ENCODE measurements at regions not wholly inside any gene's neighbourhood (a gene's known extent, or its start where the extent isn't known, plus 50 kb on each side); places are given as distances from the start of the nearest gene placed in this dataset.

GRCh38 chr12:83389237-83389996, 702.7 kb downstream of the TMTC2 start:
- 48 to 68% methylated on average over 4 to 16 of the region's 16 CpGs for WGBS, 2 donors (ENCODE audit: low coverage in 1 of 2)
- intact Hi-C loops (cut with DNase I; ENCODE audit: low total_unique reads) (no loop called here), in situ Hi-C loops (cut with MboI; ENCODE audit: low pct_ligation_motif_present in 1 of 4, low pct_unique_long_range_greater_than_20kb in 1 of 4, low sequenced_read_pairs in 3 of 4) (no loop called here)
- peak; percentile 9 for DNase-seq
- TF ChIP-seq POLR2A (IDR thresholded peaks at IDR 0.05), result no peak
- peak in 3 of 5 experiments; percentile 17 to 21 (median 18) for TF ChIP-seq CTCF (IDR thresholded peaks at IDR 0.05)
- H3K4me1 ChIP-seq, result peaks cover 0 to 5% (median 0%) of the 10 kb centered on the region in 4 donors
- no peaks in the 10 kb centered on the region for H3K27me3 ChIP-seq
- H3K36me3 ChIP-seq, result no peaks in the 10 kb centered on the region
- H3K9me3 ChIP-seq, result no peaks in the 10 kb centered on the region
- H3K4me3 ChIP-seq, result no peak overlapping the region
- no peak overlapping the region for H3K27ac ChIP-seq

GRCh38 chr12:83388551-83388950, 701.8 kb downstream of the TMTC2 start:
- Histone ChIP-seq H3K27ac (no peak overlapping the region), H3K27me3 (no peaks in the 10 kb centered on the region), H3K36me3 (no peaks in the 10 kb centered on the region), H3K4me1 (peaks cover 0 to 5% (median 0%) of the 10 kb centered on the region in 4 donors), H3K9me3 (no peaks in the 10 kb centered on the region), H3K4me3 (no peak overlapping the region)
- in situ Hi-C loops (cut with MboI; ENCODE audit: low pct_ligation_motif_present in 1 of 4, low pct_unique_long_range_greater_than_20kb in 1 of 4, low sequenced_read_pairs in 3 of 4) (no loop called here), intact Hi-C loops (cut with DNase I; ENCODE audit: low total_unique reads) (no loop called here)
- DNase-seq, result no peak
- TF ChIP-seq POLR2A (IDR thresholded peaks at IDR 0.05) (no peak), POLR2AphosphoS5 (IDR thresholded peaks at IDR 0.05) (no peak), CTCF (IDR thresholded peaks at IDR 0.05) (no peak), EP300 (IDR thresholded peaks at IDR 0.05; ENCODE audit: low read depth) (no peak)

GRCh38 chr12:83386527-83387264, 700.0 kb downstream of the TMTC2 start:
- H3K27me3 ChIP-seq, result no peaks in the 10 kb centered on the region
- DNase-seq, result no peak
- WGBS, 2 donors (ENCODE audit: low coverage in 1 of 2), result 50 to 57% methylated on average over 3 of the region's 3 CpGs
- intact Hi-C loops (cut with DNase I; ENCODE audit: low total_unique reads) (no loop called here), in situ Hi-C loops (cut with MboI; ENCODE audit: low pct_ligation_motif_present in 1 of 4, low pct_unique_long_range_greater_than_20kb in 1 of 4, low sequenced_read_pairs in 3 of 4) (no loop called here)
- peaks cover 0 to 5% (median 0%) of the 10 kb centered on the region in 4 donors for H3K4me1 ChIP-seq
- H3K9me3 ChIP-seq, result no peaks in the 10 kb centered on the region
- H3K4me3 ChIP-seq, result no peak overlapping the region
- H3K36me3 ChIP-seq, result no peaks in the 10 kb centered on the region
- no peak for TF ChIP-seq POLR2A (IDR thresholded peaks at IDR 0.05)
- no peak for TF ChIP-seq CTCF (IDR thresholded peaks at IDR 0.05)
- no peak for TF ChIP-seq POLR2AphosphoS5 (IDR thresholded peaks at IDR 0.05)
- TF ChIP-seq EP300 (IDR thresholded peaks at IDR 0.05; ENCODE audit: low read depth), result no peak
- no peak overlapping the region for H3K27ac ChIP-seq

DNA sequence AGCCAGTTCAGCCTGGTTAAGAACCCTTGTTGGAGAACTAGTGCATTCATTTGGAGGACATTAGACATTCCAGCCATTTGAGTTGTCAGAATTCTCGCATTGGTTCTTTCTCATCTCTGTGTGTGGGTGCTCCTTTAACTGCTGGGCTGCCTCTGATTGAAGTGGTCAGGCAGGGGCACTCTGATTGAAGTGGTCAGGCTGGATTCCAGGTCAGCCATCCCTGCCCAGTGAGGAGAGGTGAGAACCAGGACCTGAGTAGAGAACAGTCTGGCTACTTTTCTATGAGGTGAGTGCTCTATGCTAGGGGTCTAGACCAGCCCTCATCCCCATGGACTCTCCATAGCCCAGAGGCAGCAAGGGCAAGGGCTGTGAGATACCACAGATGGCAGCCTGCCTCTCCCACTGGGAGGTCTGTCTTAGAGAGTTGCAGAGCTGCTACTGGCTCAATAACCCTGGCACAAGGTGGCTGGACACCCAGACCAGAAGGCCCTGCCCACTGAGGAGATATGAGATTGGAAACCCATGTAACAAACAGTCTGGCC, 691.6 kb downstream of the TMTC2 start:
- 80% methylated on average over 1 of the region's 1 CpG; no CpG with 5 or more reads in 1 of the 2 donors for WGBS, 2 donors (ENCODE audit: low coverage in 1 of 2)
- Histone ChIP-seq H3K4me3 (no peak overlapping the region), H3K4me1 (no peaks in the 10 kb centered on the region), H3K9me3 (no peaks in the 10 kb centered on the region), H3K27ac (no peak overlapping the region), H3K36me3 (no peaks in the 10 kb centered on the region), H3K27me3 (no peaks in the 10 kb centered on the region)
- no peak for DNase-seq
- TF ChIP-seq CTCF (IDR thresholded peaks at IDR 0.05), result no peak
- no peak for TF ChIP-seq POLR2AphosphoS5 (IDR thresholded peaks at IDR 0.05)
- no peak for TF ChIP-seq EP300 (IDR thresholded peaks at IDR 0.05; ENCODE audit: low read depth)
- TF ChIP-seq POLR2A (IDR thresholded peaks at IDR 0.05), result no peak
- intact Hi-C loops (cut with DNase I; ENCODE audit: low total_unique reads) (no loop called here), in situ Hi-C loops (cut with MboI; ENCODE audit: low pct_ligation_motif_present in 1 of 4, low pct_unique_long_range_greater_than_20kb in 1 of 4, low sequenced_read_pairs in 3 of 4) (no loop called here)
